ENCODE measurements at regions not wholly inside any gene's neighbourhood (a gene's known extent, or its start where the extent isn't known, plus 50 kb on each side); places are given as distances from the start of the nearest gene placed in this dataset.

- H3K4me1 ChIP-seq (ENCODE audit: control insufficient read depth in 1 of 2, insufficient read depth in 2 of 2, low read length in 2 of 2) = no peaks in the 10 kb centered on the region
- H4K20me1 ChIP-seq (ENCODE audit: insufficient read depth) = no peaks in the 10 kb centered on the region
- H3K9ac ChIP-seq (ENCODE audit: low read length) = no peak overlapping the region
- no peak overlapping the region for H3K27ac ChIP-seq (ENCODE audit: low read depth, low read length)
- BruUV-seq (replicated peaks) = no TSS peak
- ChIA-PET RAD21 (ENCODE audit: low non-redundant PET in 1 of 2, low total read pairs in 2 of 2, uncharacterized antibody in 2 of 2, unreplicated experiment in 2 of 2) (no interaction called here), POLR2A (no interaction called here), CTCF (no interaction called here)
- TF ChIP-seq RAD21 (IDR thresholded peaks at IDR 0.05; ENCODE audit: low read depth) = no peak
- TF ChIP-seq ZFX (IDR thresholded peaks at IDR 0.05) = no peak
- TF ChIP-seq POLR2AphosphoS5 (IDR thresholded peaks at IDR 0.05; ENCODE audit: low read depth, low read length) = no peak
- TF ChIP-seq EGR1 (IDR thresholded peaks at IDR 0.05; ENCODE audit: low read depth) = no peak
- no peak for TF ChIP-seq ZNF274 (IDR thresholded peaks at IDR 0.05; ENCODE audit: low read depth, low read length)
- no peak for TF ChIP-seq CEBPB (IDR thresholded peaks at IDR 0.05; ENCODE audit: low read depth)
- TF ChIP-seq TCF7L2 (IDR thresholded peaks at IDR 0.05; ENCODE audit: borderline replicate concordance, extremely low read depth, insufficient read depth, insufficient read length) = no peak
- no peak for TF ChIP-seq CBX3 (IDR thresholded peaks at IDR 0.05; ENCODE audit: low read depth)
- no peak for TF ChIP-seq EZH2phosphoT487 (IDR thresholded peaks at IDR 0.05; ENCODE audit: borderline replicate concordance)
- TF ChIP-seq REST (IDR thresholded peaks at IDR 0.05; ENCODE audit: low read depth) = no peak
- no peaks in the 10 kb centered on the region for H3K36me3 ChIP-seq (ENCODE audit: control insufficient read depth in 1 of 2, insufficient read depth in 2 of 2, low read length in 2 of 2)
- peaks cover 0 to 6% of the 10 kb centered on the region in 2 experiments; a peak in 2 of 4 replicates for H3K9me3 ChIP-seq (ENCODE audit: control insufficient read depth in 1 of 2, insufficient read depth in 1 of 2, low read depth in 1 of 2, low read length in 2 of 2)
- intact Hi-C loops (cut with micrococcal nuclease) = no loop called here
- no peak overlapping the region for H3K4me2 ChIP-seq (ENCODE audit: low read length)
- no peaks in the 10 kb centered on the region for H3K9me2 ChIP-seq (ENCODE audit: insufficient read depth)
- no peaks in the 10 kb centered on the region for H3K27me3 ChIP-seq (ENCODE audit: insufficient read depth, low read length)
- H3K79me2 ChIP-seq (ENCODE audit: insufficient read depth, low read length) = no peaks in the 10 kb centered on the region
- DNase-seq (ENCODE audit: low read depth, low spot score) = no peak
- H2AFZ ChIP-seq (ENCODE audit: low read depth, low read length, poor library complexity, severe bottlenecking) = no peak overlapping the region
- H3K4me3 ChIP-seq (replicated peaks in 1 of 2; ENCODE audit: low read depth in 1 of 2, low read length in 2 of 2) = no peak overlapping the region
- ATAC-seq = no peak
Measured at GRCh38 chr9:82570226-82570625, 492.7 kb downstream of the RASEF start.
